ENCODE measurements at regions not wholly inside any gene's neighbourhood (a gene's known extent, or its start where the extent isn't known, plus 50 kb on each side); places are given as distances from the start of the nearest gene placed in this dataset.

- peaks cover 7% of the 10 kb centered on the region; the same call in 1 of the 2 replicates for H3K27me3 ChIP-seq (ENCODE audit: control insufficient read depth, insufficient read depth, low read length)
- no peaks in the 10 kb centered on the region for H3K36me3 ChIP-seq (ENCODE audit: control insufficient read depth, insufficient read depth, low read length)
- no peak overlapping the region for H3K4me3 ChIP-seq (ENCODE audit: low read depth, low read length)
- no peak overlapping the region for H3K9ac ChIP-seq (ENCODE audit: low read length)
- H3K4me1 ChIP-seq (ENCODE audit: control insufficient read depth, insufficient read depth, low read length) = no peaks in the 10 kb centered on the region; the same call in 1 of the 2 replicates
- H3K27ac ChIP-seq (ENCODE audit: low read depth, low read length) = no peak overlapping the region
- no peaks in the 10 kb centered on the region for H3K9me3 ChIP-seq (ENCODE audit: control insufficient read depth, insufficient read depth, low read depth, low read length)
These were observed 501.7 kb downstream of the INSC start for GRCh38 chr11:15616130-15617105.

- H3K9ac ChIP-seq (ENCODE audit: low read length) = no peak overlapping the region
- H3K4me1 ChIP-seq (ENCODE audit: control insufficient read depth, insufficient read depth, low read length) = peaks cover 6% of the 10 kb centered on the region
- peaks cover 9% of the 10 kb centered on the region; the same call in 1 of the 2 replicates for H3K27me3 ChIP-seq (ENCODE audit: control insufficient read depth, insufficient read depth, low read length)
- no peak overlapping the region for H3K4me3 ChIP-seq (ENCODE audit: low read depth, low read length)
- H3K36me3 ChIP-seq (ENCODE audit: control insufficient read depth, insufficient read depth, low read length) = no peaks in the 10 kb centered on the region
- H3K9me3 ChIP-seq (ENCODE audit: control insufficient read depth, insufficient read depth, low read depth, low read length) = no peaks in the 10 kb centered on the region
- H3K27ac ChIP-seq (ENCODE audit: low read depth, low read length) = no peak overlapping the region
These were observed 502.4 kb downstream of the INSC start for GRCh38 chr11:15617126-15617525.

DNA sequence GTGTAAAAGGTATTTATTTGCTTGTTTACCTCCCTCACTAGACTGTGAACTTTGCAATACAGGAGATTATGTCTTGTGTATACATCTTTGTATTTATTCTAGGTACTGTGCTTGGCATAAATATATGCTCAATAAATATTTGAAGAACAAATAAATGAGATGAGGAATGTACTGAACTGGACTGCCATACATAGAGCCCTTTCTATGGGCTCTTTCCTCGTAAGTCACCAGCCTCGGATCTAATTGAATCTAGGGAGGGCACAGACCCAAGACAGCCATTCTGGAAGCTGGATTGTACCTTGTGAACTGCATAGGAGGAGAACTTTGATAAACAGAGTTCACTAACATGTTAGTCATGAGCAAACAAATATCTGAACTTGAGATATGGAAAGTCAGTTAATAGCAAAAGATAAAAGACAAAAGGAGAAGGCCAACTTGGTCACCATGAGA, 503.9 kb downstream of the INSC start:
- H3K9ac ChIP-seq (ENCODE audit: low read length) = no peak overlapping the region
- peaks cover 17% of the 10 kb centered on the region; the same call in 1 of the 2 replicates for H3K27me3 ChIP-seq (ENCODE audit: control insufficient read depth, insufficient read depth, low read length)
- H3K9me3 ChIP-seq (ENCODE audit: control insufficient read depth, insufficient read depth, low read depth, low read length) = no peaks in the 10 kb centered on the region
- peaks cover 17% of the 10 kb centered on the region for H3K4me1 ChIP-seq (ENCODE audit: control insufficient read depth, insufficient read depth, low read length)
- no peak overlapping the region for H3K4me3 ChIP-seq (ENCODE audit: low read depth, low read length)
- H3K27ac ChIP-seq (ENCODE audit: low read depth, low read length) = no peak overlapping the region
- H3K36me3 ChIP-seq (ENCODE audit: control insufficient read depth, insufficient read depth, low read length) = no peaks in the 10 kb centered on the region

- H3K4me3 ChIP-seq (ENCODE audit: low read depth, low read length) = no peak overlapping the region
- no peak overlapping the region for H3K27ac ChIP-seq (ENCODE audit: low read depth, low read length)
- H3K4me1 ChIP-seq (ENCODE audit: control insufficient read depth, insufficient read depth, low read length) = peaks cover 17% of the 10 kb centered on the region
- no peaks in the 10 kb centered on the region for H3K9me3 ChIP-seq (ENCODE audit: control insufficient read depth, insufficient read depth, low read depth, low read length)
- H3K36me3 ChIP-seq (ENCODE audit: control insufficient read depth, insufficient read depth, low read length) = no peaks in the 10 kb centered on the region
- H3K9ac ChIP-seq (ENCODE audit: low read length) = no peak overlapping the region
- H3K27me3 ChIP-seq (ENCODE audit: control insufficient read depth, insufficient read depth, low read length) = peaks cover 35% of the 10 kb centered on the region; the same call in 1 of the 2 replicates
These were observed 506.8 kb downstream of the INSC start for GRCh38 chr11:15621565-15621964.

DNA sequence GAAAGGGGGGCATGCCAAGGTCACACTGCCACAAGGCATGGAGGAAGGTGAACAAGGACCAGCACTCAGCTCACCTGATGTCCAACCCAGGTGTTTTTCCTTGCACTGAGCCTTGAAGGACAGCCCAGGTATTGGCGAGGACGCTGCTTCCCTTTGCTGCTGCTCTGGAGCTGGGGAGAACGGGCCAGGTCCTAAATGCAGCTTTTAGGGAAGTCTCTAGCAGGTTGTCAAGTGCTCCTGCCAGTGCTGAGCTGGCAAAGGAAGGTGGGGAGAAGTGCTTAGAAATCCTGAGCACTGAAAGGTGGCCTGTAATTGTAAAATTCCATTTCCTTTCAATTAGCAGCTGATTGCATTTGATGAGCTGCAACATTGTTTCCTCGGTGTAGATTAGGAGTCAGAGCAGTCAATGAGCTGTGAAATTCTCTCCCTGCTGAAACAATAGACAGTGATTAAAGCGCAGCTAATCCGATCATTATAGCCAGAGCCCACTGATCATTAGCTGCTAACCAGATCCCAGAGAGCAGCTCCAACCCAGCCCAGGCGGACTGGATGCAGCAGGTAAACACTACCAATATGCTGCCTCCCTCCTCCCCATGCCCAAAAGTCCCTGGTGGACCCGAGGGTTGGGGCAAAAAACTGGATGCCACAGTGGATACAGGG, 507.6 kb downstream of the INSC start:
- peak overlapping the region; percentile 13 for H3K9ac ChIP-seq (ENCODE audit: low read length)
- no peak overlapping the region for H3K4me3 ChIP-seq (ENCODE audit: low read depth, low read length)
- no peaks in the 10 kb centered on the region for H3K9me3 ChIP-seq (ENCODE audit: control insufficient read depth, insufficient read depth, low read depth, low read length)

GRCh38 chr11:15624701-15625100, 510.0 kb downstream of the INSC start:
- Histone ChIP-seq H3K4me1 (ENCODE audit: control insufficient read depth, insufficient read depth, low read length) (peaks cover 17% of the 10 kb centered on the region), H3K27ac (ENCODE audit: low read depth, low read length) (no peak overlapping the region), H3K4me3 (ENCODE audit: low read depth, low read length) (no peak overlapping the region), H3K27me3 (ENCODE audit: control insufficient read depth, insufficient read depth, low read length) (peaks cover 35% of the 10 kb centered on the region; the same call in 1 of the 2 replicates), H3K36me3 (ENCODE audit: control insufficient read depth, insufficient read depth, low read length) (no peaks in the 10 kb centered on the region), H3K9ac (ENCODE audit: low read length) (no peak overlapping the region), H3K9me3 (ENCODE audit: control insufficient read depth, insufficient read depth, low read depth, low read length) (no peaks in the 10 kb centered on the region)

More for the DNA sequence above, 507.6 kb downstream of the INSC start:
- Histone ChIP-seq H3K36me3 (ENCODE audit: control insufficient read depth, insufficient read depth, low read length) (no peaks in the 10 kb centered on the region), H3K4me1 (ENCODE audit: control insufficient read depth, insufficient read depth, low read length) (peaks cover 17% of the 10 kb centered on the region), H3K27me3 (ENCODE audit: control insufficient read depth, insufficient read depth, low read length) (peaks cover 35% of the 10 kb centered on the region; the same call in 1 of the 2 replicates), H3K27ac (ENCODE audit: low read depth, low read length) (no peak overlapping the region)

GRCh38 chr11:15625691-15626090, 511.0 kb downstream of the INSC start:
- H3K27ac ChIP-seq (ENCODE audit: low read depth, low read length) = no peak overlapping the region
- peaks cover 17% of the 10 kb centered on the region for H3K4me1 ChIP-seq (ENCODE audit: control insufficient read depth, insufficient read depth, low read length)
- no peaks in the 10 kb centered on the region for H3K36me3 ChIP-seq (ENCODE audit: control insufficient read depth, insufficient read depth, low read length)
- H3K9me3 ChIP-seq (ENCODE audit: control insufficient read depth, insufficient read depth, low read depth, low read length) = no peaks in the 10 kb centered on the region
- H3K9ac ChIP-seq (ENCODE audit: low read length) = no peak overlapping the region
- no peak overlapping the region for H3K4me3 ChIP-seq (ENCODE audit: low read depth, low read length)
- peaks cover 34% of the 10 kb centered on the region; the same call in 1 of the 2 replicates for H3K27me3 ChIP-seq (ENCODE audit: control insufficient read depth, insufficient read depth, low read length)

- Histone ChIP-seq H3K4me3 (ENCODE audit: low read depth, low read length) (no peak overlapping the region), H3K9me3 (ENCODE audit: control insufficient read depth, insufficient read depth, low read depth, low read length) (no peaks in the 10 kb centered on the region), H3K36me3 (ENCODE audit: control insufficient read depth, insufficient read depth, low read length) (no peaks in the 10 kb centered on the region), H3K9ac (ENCODE audit: low read length) (no peak overlapping the region), H3K27me3 (ENCODE audit: control insufficient read depth, insufficient read depth, low read length) (peaks cover 24% of the 10 kb centered on the region; the same call in 1 of the 2 replicates), H3K27ac (ENCODE audit: low read depth, low read length) (no peak overlapping the region), H3K4me1 (ENCODE audit: control insufficient read depth, insufficient read depth, low read length) (peaks cover 6% of the 10 kb centered on the region)
These were observed 512.8 kb downstream of the INSC start for GRCh38 chr11:15627560-15627959.

GRCh38 chr11:15629690-15630321, 515.1 kb downstream of the INSC start:
- no peaks in the 10 kb centered on the region; the same call in 1 of the 2 replicates for H3K4me1 ChIP-seq (ENCODE audit: control insufficient read depth, insufficient read depth, low read length)
- no peaks in the 10 kb centered on the region for H3K9me3 ChIP-seq (ENCODE audit: control insufficient read depth, insufficient read depth, low read depth, low read length)
- H3K27me3 ChIP-seq (ENCODE audit: control insufficient read depth, insufficient read depth, low read length) = peaks cover 6% of the 10 kb centered on the region; the same call in 1 of the 2 replicates
- no peak overlapping the region for H3K27ac ChIP-seq (ENCODE audit: low read depth, low read length)
- no peaks in the 10 kb centered on the region for H3K36me3 ChIP-seq (ENCODE audit: control insufficient read depth, insufficient read depth, low read length)
- H3K9ac ChIP-seq (ENCODE audit: low read length) = no peak overlapping the region
- no peak overlapping the region for H3K4me3 ChIP-seq (ENCODE audit: low read depth, low read length)

DNA sequence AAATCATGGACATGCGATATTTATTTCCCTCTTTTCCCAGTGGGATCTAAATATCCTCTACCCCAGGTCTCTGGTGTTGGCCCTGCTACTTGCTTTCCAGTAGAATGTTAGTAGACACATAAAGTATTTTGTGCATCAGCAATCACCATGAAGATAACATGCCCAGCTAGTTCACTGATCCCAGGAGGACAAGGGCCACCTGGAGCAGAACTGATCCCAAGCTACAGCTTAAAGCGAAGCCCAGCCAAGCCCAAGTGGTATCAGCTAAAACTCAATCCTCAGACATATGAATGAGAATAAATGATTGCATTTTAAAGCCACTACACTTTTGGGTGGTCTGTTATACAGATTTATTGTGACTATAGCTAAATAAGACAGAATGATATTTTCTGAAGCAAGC, 516.2 kb downstream of the INSC start:
- Histone ChIP-seq H3K9me3 (ENCODE audit: control insufficient read depth, insufficient read depth, low read depth, low read length) (no peaks in the 10 kb centered on the region), H3K36me3 (ENCODE audit: control insufficient read depth, insufficient read depth, low read length) (no peaks in the 10 kb centered on the region), H3K9ac (ENCODE audit: low read length) (no peak overlapping the region), H3K4me1 (ENCODE audit: control insufficient read depth, insufficient read depth, low read length) (no peaks in the 10 kb centered on the region; the same call in 1 of the 2 replicates), H3K4me3 (ENCODE audit: low read depth, low read length) (no peak overlapping the region), H3K27ac (ENCODE audit: low read depth, low read length) (no peak overlapping the region), H3K27me3 (ENCODE audit: control insufficient read depth, insufficient read depth, low read length) (no peaks in the 10 kb centered on the region)

Data from HUES6 (cell line).